LNCaP clone FGC (cell line): ENCODE measurements at regions not wholly inside any gene's neighbourhood (a gene's known extent, or its start where the extent isn't known, plus 50 kb on each side); places are given as distances from the start of the nearest gene placed in this dataset.

ENCODE experiments used
- DNase-seq: peaks from one replicate; pipeline ENCODE4 v3.0.0-alpha.2; 2011; ENCODE audit warnings: low read depth
- H3K4me3 ChIP-seq: 2 replicates; pipeline ENCODE4 v1.5.1; 2011; ENCODE audit warnings: mild to moderate bottlenecking, low read depth, low read length, control low read depth
- TF ChIP-seq, protein P1 (sequence below): IDR thresholded peaks from 2 replicates; pipeline ENCODE4 v1.5.1; 2012; ENCODE audit warnings: mild to moderate bottlenecking; ENCODE audit not compliant: control insufficient read depth, insufficient read depth; ENCODE audit errors: extremely low read depth

DNA sequence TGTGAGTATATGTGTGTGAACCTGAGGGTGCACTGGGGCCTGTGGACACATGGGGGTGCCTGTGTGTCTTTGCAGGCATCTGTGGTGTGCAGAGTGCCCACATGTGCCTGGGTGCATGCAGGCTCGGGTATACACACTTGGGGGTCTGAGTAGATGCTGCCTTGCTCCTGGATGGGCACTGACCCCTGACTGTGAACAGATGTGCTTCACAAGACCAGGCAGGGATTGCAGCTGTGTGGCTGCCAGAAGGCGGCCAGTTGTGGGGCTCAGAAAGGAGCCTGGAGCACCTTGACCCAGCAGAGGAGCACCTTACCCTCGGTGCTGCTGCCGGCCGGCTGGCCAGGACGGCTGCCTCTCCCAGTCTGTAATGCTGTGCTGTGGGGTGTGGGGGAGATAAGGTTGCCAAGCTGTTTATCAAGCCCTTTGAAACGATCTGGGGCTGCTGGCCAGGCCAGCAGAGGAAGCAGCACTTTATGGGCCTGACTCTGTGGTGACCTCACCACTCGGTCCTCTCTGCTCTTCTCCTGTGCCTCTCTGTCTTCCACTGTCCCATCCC lies 55.5 kb upstream of the MRPS22 start:
- no peak overlapping the region for H3K4me3 ChIP-seq
- no peak for DNase-seq
- TF ChIP-seq, protein P1, sequence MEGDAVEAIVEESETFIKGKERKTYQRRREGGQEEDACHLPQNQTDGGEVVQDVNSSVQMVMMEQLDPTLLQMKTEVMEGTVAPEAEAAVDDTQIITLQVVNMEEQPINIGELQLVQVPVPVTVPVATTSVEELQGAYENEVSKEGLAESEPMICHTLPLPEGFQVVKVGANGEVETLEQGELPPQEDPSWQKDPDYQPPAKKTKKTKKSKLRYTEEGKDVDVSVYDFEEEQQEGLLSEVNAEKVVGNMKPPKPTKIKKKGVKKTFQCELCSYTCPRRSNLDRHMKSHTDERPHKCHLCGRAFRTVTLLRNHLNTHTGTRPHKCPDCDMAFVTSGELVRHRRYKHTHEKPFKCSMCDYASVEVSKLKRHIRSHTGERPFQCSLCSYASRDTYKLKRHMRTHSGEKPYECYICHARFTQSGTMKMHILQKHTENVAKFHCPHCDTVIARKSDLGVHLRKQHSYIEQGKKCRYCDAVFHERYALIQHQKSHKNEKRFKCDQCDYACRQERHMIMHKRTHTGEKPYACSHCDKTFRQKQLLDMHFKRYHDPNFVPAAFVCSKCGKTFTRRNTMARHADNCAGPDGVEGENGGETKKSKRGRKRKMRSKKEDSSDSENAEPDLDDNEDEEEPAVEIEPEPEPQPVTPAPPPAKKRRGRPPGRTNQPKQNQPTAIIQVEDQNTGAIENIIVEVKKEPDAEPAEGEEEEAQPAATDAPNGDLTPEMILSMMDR = no peak

DNA sequence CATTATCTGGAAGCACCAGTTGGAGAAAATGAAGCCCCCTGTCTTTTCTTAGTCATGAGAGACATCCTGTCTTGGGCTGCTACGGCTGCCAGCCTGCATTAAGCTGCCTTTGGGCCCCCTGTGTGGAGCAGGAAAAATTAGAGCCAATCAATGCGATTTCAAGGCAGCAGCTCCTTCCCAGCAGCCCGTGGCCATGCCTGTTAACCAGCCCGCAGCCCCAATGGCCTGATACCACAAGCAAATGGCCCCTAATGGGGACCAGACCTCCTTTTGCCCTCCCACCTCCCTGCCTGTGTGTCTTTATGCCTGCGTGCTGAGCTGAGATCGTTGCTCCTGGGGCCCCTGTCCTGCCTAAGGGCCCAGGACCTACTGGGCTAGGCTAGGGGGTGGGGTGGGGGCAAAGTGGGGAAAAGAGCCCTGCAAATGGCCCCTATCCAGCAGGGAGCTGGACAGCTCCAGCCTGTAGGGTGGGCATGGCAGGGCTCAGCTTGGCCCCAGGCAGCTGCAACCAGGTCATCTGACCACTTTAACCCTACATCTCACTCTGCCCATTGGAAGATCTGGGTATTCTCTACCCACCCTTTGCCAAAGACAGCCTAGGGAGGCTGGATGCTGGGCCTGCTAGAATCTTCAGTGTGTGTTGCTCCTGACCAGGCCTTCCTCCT lies 53.8 kb upstream of the MRPS22 start:
- TF ChIP-seq, protein P1 = no peak
- DNase-seq = no peak
- no peak overlapping the region for H3K4me3 ChIP-seq

DNA sequence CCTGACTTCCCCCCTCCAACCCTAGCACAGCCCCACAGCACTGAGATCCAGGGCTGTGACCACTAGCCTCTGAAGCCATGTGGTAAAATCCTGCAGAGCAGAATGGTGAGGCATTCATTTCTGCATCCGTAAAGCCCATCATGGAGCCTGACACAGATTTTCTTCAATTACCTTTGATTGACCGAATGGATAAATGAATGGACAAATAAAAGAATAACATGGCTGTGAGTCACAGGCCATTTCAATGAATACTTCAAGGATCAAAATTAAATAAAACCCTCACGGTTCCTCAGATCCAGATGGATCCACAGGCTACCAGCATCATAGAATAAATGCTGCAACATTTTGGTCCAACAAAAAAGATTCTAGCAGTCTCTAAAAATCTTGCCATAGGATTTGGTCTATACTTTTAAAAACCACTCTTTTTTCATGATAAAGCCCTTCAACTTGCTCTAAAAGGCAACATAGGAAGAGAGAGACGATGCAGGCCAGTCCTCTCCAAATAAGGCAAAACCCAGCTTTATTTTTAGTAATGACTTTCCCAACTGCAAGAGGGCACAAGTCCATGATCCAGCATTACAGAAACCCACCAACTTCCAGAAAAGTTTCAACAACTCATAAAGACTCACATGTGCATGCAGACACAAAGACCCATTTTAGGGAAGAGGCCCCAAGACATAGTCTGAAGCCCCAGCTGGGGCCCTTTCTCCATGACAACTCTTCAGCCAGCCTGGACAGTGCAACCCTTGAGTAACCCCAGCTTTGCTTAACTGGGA lies 52.4 kb upstream of the MRPS22 start:
- no peak for DNase-seq
- no peak overlapping the region for H3K4me3 ChIP-seq
- TF ChIP-seq, protein P1 = no peak

- no peak overlapping the region for H3K4me3 ChIP-seq
- TF ChIP-seq, protein P1 = no peak
- DNase-seq = no peak
Observed at GRCh38 chr3:139292192-139292591, 51.6 kb upstream of the MRPS22 start.

DNA sequence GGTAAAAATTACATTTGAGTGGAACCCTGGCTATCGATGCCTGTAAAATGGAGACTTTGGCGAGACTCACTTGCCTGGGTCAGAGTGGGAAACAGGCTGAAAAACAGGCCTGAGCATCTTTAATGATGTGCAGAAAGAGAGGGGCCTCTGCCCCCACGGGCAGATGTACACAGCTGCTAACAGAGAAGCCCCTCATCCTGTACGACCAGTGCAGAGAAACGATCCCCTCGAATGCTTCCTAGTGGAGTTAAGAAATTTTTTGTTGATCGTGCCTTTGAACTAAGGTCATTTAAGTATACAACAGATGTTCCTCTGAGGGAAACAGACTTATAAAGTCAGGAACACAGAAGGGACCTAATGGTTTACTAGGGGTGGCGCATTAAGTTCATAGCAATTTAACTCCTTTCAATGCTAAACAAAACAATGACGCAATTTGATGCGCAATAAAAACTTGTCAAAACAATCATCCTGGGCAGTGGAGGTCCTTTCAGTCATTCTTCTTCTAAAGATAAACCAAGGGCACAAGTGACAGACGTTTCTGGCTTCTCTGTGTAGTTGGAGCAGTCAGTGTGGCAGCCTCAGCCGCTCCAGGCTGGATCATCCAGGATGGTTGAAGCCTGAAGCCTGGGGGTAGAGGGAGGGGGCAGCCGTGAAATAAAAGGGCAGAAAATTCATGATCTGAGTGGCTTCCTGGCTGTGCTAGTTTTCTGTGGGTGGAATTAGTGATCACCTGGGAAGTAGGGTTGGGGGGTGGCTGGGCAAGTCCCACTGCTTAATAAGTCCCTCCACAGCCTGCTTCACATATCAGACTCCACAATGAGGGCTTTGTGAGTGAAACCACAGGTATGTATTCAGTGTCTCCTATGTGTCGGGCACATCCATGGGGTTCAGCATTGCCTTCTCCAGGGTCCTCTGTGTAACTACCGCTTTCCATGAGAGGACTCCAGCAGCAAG lies 50.8 kb upstream of the MRPS22 start:
- DNase-seq = no peak
- no peak overlapping the region for H3K4me3 ChIP-seq
- TF ChIP-seq, protein P1 = no peak

- DNase-seq = no peak
- no peak overlapping the region for H3K4me3 ChIP-seq
- TF ChIP-seq, protein P1 = no peak
Observed at GRCh38 chr3:139293665-139294023, 50.2 kb upstream of the MRPS22 start.
